GM12891 (cell line): ENCODE measurements at regions not wholly inside any gene's neighbourhood (a gene's known extent, or its start where the extent isn't known, plus 50 kb on each side); places are given as distances from the start of the nearest gene placed in this dataset.

Source experiments
- POLR2A ChIP-seq: IDR thresholded peaks from 2 replicates; pipeline ENCODE4 v1.6.1; 2011; ENCODE audit warnings: low read depth, low read length, control low read depth
- SPI1 ChIP-seq: IDR thresholded peaks from 2 replicates; pipeline ENCODE4 v1.6.1; 2011; ENCODE audit warnings: low read depth, low read length, control low read depth
- TAF1 ChIP-seq: IDR thresholded peaks from 2 replicates; pipeline ENCODE4 v1.6.1; 2011; ENCODE audit warnings: low read depth, low read length, control low read depth

- TF ChIP-seq POLR2A (no peak), TAF1 (no peak), SPI1 (no peak)
Measured at GRCh38 chr12:3417113-3417512, 73.9 kb upstream of the PRMT8 start.
